Upper lobe of left lung (tissue), 4 donors: ENCODE measurements at regions not wholly inside any gene's neighbourhood (a gene's known extent, or its start where the extent isn't known, plus 50 kb on each side); places are given as distances from the start of the nearest gene placed in this dataset.

ENCODE experiments used
- EP300 ChIP-seq, 4 donors: sonication (generic); formaldehyde crosslinking; IDR thresholded peaks; one replicate each; pipeline ENCODE4 v1.5.1; 2017; ENCODE audit warnings: antibody characterized with exemption in 4 of 4, control low read depth in 2 of 4
- POLR2A ChIP-seq, 4 donors: fragments of 450-650 bp; IDR thresholded peaks; one replicate each; pipeline ENCODE4 v1.5.1; 2016 to 2017; ENCODE audit warnings: antibody characterized with exemption in 4 of 4, mild to moderate bottlenecking in 2 of 4
- POLR2AphosphoS5 ChIP-seq, 2 donors: sonication (generic); formaldehyde crosslinking; IDR thresholded peaks; one replicate each; pipeline ENCODE4 v1.5.1; 2017; ENCODE audit warnings: antibody characterized with exemption in 2 of 2
- TF ChIP-seq, protein P1 (sequence below), 6 experiments: fragments of 450-650 bp in 4 of 6; fragments of 200-600 bp in 2 of 6; sonication (generic) in 2 of 6; IDR thresholded peaks; one replicate each; pipeline ENCODE4 v1.5.1; 2016 to 2019; ENCODE audit warnings: antibody characterized with exemption in 6 of 6

DNA sequence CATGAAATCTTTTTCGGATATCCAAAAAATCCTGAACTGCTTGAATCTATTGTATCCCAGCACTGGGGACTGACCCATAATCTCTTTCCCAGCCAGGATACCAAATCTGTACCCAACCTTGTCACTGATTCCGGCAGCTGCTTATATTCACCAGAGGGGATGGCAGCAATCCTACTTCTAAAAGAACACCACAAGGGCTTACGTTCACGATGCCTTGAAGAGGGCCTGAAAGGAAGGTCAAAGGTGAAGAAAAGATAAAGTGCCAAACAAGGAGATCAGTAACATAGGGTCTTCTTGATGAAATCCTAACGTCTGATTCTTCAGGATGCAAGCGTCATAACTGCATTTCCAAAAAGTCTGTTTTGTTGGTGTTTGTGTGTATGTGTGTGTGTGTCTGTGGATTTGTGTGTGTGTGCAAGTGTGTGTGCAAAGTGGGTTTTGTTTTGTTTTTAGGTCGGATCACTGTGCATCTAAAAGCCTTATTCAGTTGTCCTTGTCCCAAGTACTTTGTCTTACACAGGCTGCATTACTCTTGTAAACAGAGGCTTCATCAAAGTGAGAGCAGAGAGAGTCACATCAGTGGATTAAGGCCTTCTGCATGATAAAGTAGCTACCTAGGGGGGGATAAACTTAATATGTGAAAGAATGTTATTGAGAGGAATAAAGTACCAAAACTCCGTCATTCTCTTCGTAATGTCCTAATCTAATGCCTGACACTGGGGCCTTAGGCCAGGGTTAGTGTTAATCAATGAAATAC, 179.3 kb downstream of the BARHL2 start:
- TF ChIP-seq, protein P1, sequence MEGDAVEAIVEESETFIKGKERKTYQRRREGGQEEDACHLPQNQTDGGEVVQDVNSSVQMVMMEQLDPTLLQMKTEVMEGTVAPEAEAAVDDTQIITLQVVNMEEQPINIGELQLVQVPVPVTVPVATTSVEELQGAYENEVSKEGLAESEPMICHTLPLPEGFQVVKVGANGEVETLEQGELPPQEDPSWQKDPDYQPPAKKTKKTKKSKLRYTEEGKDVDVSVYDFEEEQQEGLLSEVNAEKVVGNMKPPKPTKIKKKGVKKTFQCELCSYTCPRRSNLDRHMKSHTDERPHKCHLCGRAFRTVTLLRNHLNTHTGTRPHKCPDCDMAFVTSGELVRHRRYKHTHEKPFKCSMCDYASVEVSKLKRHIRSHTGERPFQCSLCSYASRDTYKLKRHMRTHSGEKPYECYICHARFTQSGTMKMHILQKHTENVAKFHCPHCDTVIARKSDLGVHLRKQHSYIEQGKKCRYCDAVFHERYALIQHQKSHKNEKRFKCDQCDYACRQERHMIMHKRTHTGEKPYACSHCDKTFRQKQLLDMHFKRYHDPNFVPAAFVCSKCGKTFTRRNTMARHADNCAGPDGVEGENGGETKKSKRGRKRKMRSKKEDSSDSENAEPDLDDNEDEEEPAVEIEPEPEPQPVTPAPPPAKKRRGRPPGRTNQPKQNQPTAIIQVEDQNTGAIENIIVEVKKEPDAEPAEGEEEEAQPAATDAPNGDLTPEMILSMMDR (IDR thresholded peaks at IDR 0.05): no peak
- no peak for TF ChIP-seq POLR2AphosphoS5 (IDR thresholded peaks at IDR 0.05)
- TF ChIP-seq POLR2A (IDR thresholded peaks at IDR 0.05): no peak
- no peak for TF ChIP-seq EP300 (IDR thresholded peaks at IDR 0.05)
